Loucy (cell line): ENCODE measurements at regions not wholly inside any gene's neighbourhood (a gene's known extent, or its start where the extent isn't known, plus 50 kb on each side); places are given as distances from the start of the nearest gene placed in this dataset.

Experiments
- EZH2phosphoT487 ChIP-seq: fragments of 200-600 bp; IDR thresholded peaks from 2 replicates; pipeline ENCODE4 v1.6.1; 2018; ENCODE audit warnings: antibody characterized with exemption, mild to moderate bottlenecking, moderate library complexity, borderline replicate concordance
- TF ChIP-seq, protein P1 (sequence below): fragments of 200-600 bp; sonication (generic); conservative IDR thresholded peaks from 2 replicates; pipeline ENCODE4 v1.5.1; 2014; ENCODE audit warnings: mild to moderate bottlenecking, antibody characterized with exemption, low read length

- TF ChIP-seq, protein P1, sequence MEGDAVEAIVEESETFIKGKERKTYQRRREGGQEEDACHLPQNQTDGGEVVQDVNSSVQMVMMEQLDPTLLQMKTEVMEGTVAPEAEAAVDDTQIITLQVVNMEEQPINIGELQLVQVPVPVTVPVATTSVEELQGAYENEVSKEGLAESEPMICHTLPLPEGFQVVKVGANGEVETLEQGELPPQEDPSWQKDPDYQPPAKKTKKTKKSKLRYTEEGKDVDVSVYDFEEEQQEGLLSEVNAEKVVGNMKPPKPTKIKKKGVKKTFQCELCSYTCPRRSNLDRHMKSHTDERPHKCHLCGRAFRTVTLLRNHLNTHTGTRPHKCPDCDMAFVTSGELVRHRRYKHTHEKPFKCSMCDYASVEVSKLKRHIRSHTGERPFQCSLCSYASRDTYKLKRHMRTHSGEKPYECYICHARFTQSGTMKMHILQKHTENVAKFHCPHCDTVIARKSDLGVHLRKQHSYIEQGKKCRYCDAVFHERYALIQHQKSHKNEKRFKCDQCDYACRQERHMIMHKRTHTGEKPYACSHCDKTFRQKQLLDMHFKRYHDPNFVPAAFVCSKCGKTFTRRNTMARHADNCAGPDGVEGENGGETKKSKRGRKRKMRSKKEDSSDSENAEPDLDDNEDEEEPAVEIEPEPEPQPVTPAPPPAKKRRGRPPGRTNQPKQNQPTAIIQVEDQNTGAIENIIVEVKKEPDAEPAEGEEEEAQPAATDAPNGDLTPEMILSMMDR: no peak
- TF ChIP-seq EZH2phosphoT487: no peak
Measured at GRCh38 chr6:155678361-155678760, 222.7 kb upstream of the NOX3 start.
